Fibroblast of villous mesenchyme (primary cell): ENCODE measurements at regions not wholly inside any gene's neighbourhood (a gene's known extent, or its start where the extent isn't known, plus 50 kb on each side); places are given as distances from the start of the nearest gene placed in this dataset.
"Not testable (repeated sequence)": the region's sequence is repeated elsewhere in the genome, so short reads cannot be mapped to it uniquely, and the experiment has no call there.

Experiments used
- DNase-seq: peaks from one replicate; pipeline ENCODE4 v3.0.0-alpha.2; 2010; ENCODE audit warnings: low read depth
- H3K4me3 ChIP-seq: 2 replicates; pipeline ENCODE4 v1.5.1; 2011; ENCODE audit warnings: low read depth, mild to moderate bottlenecking, low read length
- CTCF ChIP-seq: IDR thresholded peaks from 2 replicates; pipeline ENCODE4 v1.5.1; 2012; ENCODE audit warnings: low read depth, mild to moderate bottlenecking, low read length; ENCODE audit not compliant: insufficient read depth

DNA sequence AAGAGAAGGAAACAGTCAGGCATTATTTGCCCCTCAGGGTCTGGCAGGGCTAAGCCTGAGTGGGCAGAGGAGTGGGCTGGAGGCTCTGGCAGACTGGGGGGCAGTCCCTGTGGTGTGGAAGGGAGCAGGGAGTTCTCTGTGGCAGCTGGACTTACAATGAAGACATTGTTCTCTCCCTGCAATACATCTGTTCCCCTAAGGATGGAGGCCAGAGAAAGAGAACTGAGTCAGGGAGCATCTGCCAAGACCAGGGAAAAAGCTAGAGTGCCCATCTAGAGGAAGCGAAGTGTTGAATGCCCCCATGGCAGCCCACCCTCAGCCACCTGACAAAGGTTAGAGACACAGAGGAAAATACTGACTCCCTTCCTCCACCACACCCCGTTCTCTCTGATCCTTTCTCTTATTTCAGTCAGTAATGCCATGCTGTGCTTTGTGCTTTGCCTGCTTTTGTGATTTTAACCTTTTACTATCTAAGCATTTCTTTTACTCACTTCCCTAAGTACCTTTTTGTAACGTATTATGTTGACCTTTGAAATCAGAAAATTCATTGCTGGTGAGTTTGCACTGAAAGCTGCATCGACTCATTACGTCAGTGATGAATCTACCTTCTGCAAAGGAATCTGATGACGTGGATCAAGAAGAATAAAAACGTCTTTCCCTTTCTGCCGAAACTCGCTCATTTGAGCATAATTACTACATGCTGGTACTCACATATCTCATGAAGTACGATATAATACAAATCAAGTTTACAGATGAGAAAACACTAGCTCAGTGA, 76.0 kb downstream of the ACTL7B start:
- no peak for TF ChIP-seq CTCF
- no peak overlapping the region for H3K4me3 ChIP-seq
- no peak for DNase-seq

DNA sequence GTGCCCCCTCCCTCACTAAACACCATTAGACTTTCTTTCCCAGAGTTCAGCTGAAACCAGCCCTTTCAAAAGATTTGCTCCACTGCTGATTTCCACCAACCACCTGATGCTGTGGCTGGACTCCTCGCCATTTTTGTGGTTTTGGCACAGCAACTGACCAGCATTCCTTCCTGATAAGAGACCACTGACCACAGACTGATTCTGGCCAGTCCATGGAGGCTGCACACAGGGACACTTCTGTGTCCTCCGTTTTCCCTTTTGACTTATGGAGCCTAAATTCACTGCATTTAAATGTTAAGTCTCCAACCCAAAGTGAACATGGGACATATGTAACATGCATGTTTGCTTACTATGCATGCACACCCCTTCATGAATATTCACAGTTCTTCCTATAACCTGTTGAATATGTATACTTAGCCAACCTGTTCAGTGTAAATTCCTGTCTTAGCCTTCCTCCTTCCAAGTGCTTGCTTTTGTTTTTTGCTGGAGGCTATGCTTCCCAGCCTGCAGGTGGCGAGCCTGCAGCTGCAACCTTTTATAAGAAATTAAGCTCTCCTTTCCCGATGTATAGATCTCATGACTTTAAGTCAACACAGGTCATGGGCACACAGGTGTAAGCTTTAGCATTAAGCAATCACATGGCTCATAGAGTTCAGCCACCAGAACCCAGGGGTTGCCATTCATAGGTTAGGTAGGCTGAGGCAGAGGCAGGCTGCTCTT, 78.7 kb downstream of the ACTL7B start:
- DNase-seq: peak; percentile 64
- no peak overlapping the region for H3K4me3 ChIP-seq
- peak; percentile 44 for TF ChIP-seq CTCF

GRCh38 chr9:108775901-108776306, 79.9 kb downstream of the ACTL7B start:
- TF ChIP-seq CTCF: no peak
- DNase-seq: no peak
- no peak overlapping the region for H3K4me3 ChIP-seq

- H3K4me3 ChIP-seq, DNase-seq: not testable (repeated sequence)
Observed at GRCh38 chr9:108774088-108774487, 81.7 kb downstream of the ACTL7B start.

DNA sequence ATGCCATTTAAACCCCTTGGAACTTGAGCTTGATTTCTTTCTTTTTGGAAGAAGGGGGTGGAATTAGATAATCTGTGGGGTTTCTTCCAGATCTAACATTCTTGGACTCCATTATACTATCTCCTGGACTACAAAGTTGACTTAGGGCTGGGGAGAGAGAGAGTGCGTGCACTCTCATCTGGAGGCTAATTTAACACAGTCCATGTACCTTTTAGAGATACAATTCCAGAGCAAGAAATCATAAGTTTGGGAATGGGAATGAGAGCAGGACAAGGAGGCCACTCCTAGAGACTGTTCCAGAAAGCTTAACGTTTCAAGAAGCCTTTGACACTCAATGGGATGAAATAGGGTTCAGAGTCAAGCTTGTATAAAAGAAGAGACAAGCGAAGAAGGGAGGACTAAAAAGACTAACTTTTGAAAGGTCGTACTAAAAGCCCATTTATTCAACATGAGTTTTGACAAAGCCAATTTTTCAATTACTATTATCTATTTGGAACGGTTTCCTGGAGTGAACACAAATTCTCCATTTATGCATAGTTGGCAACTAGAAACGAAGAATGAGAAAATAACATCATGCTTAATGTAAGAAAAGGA, 83.4 kb downstream of the ACTL7B start:
- DNase-seq: no peak
- TF ChIP-seq CTCF: no peak
- no peak overlapping the region for H3K4me3 ChIP-seq

GRCh38 chr9:108768744-108769143, 87.0 kb downstream of the ACTL7B start:
- DNase-seq: no peak
- TF ChIP-seq CTCF: no peak
- no peak overlapping the region for H3K4me3 ChIP-seq

DNA sequence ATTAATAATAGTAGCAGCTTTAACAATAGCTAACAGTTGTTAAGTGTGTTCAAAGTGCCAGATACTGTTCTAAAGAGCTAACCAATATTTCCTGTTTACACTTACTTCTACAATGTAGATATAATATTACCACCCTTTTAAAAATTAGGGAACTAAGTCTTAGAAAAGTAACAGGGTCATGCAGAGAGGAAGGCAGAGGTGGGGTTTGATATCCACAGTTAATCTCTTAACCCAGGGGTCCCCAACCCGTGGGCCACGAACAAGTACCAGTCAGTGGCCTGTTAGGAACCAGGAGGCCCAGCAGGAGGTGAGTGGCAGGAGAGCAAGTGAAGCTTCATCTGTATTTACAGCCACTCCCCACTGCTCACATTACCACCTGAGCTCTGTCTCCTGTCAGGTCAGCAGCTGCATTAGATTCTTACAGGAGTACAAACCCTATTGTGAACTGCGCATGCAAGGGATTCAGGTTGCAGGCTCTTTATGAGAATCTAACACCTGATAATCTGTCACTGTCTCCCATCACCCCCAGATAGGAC, 89.1 kb downstream of the ACTL7B start:
- no peak overlapping the region for H3K4me3 ChIP-seq
- DNase-seq: no peak
- TF ChIP-seq CTCF: no peak
